Testis (tissue), 2 donors: ENCODE measurements at regions not wholly inside any gene's neighbourhood (a gene's known extent, or its start where the extent isn't known, plus 50 kb on each side); places are given as distances from the start of the nearest gene placed in this dataset.

Source experiments
- CTCF ChIP-seq, 3 experiments: fragments of 450-650 bp in 2 of 3; fragments of 200-600 bp in 1 of 3; sonication (generic) in 1 of 3; IDR thresholded peaks; one replicate each; pipeline ENCODE4 v1.5.1; 2016 to 2019; ENCODE audit warnings: antibody characterized with exemption in 3 of 3, mild to moderate bottlenecking in 2 of 3, moderate library complexity in 1 of 3
- POLR2A ChIP-seq: fragments of 450-650 bp; IDR thresholded peaks from one replicate; pipeline ENCODE4 v1.6.1; 2017; ENCODE audit warnings: antibody characterized with exemption, mild to moderate bottlenecking, moderate library complexity

DNA sequence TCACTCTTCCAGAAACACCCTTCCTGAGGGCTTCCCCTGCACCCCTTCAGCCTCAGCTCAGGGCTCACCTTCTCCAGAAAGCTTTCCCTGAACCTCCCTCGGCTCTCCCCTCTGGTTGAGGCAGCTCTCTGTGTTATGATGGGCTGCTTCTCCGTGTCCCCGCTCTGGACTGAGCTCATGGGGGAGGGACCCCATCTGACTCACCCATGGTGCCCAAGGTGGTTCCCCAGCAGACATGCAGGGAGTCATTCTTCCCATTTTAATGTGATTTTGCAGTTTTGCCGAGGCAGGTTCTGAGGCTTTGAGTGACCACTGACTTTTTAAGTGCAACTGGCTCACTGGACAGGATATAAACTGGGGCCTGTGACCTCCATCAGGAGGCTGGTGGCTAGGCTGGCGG lies 495.1 kb downstream of the TBC1D22A start:
- no peak for TF ChIP-seq POLR2A
- no peak for TF ChIP-seq CTCF (IDR thresholded peaks at IDR 0.05)
